AG04449 (cell line): ENCODE measurements at regions not wholly inside any gene's neighbourhood (a gene's known extent, or its start where the extent isn't known, plus 50 kb on each side); places are given as distances from the start of the nearest gene placed in this dataset.
"Not testable (repeated sequence)": the region's sequence is repeated elsewhere in the genome, so short reads cannot be mapped to it uniquely, and the experiment has no call there.

Experiments used
- CTCF ChIA-PET: fragments of 350-600 bp; formaldehyde crosslinking; extraction: SDS; loops from one replicate; lab custom pipeline; 2021; ENCODE audit warnings: antibody characterized with exemption; lab: Yijun Ruan, JAX
- POLR2A ChIA-PET: fragments of 400-600, 350-600 bp; formaldehyde crosslinking; extraction: SDS; loops from one replicate; lab custom pipeline; 2020; ENCODE audit warnings: antibody characterized with exemption, inconsistent platforms; lab: Yijun Ruan, JAX
- DNase-seq: peaks from one replicate; pipeline ENCODE4 v3.0.0-alpha.2; 2010; ENCODE audit warnings: low read depth, low spot score
- H3K4me3 ChIP-seq: 2 replicates; pipeline ENCODE4 v1.5.1; 2011; ENCODE audit warnings: low read depth, mild to moderate bottlenecking, control low read depth, low read length
- CTCF ChIP-seq: IDR thresholded peaks from one replicate; pipeline ENCODE4 v1.5.1; 2011; ENCODE audit warnings: mild to moderate bottlenecking, moderate library complexity, low read length, control low read depth, inconsistent platforms; ENCODE audit not compliant: insufficient read depth; ENCODE audit errors: missing control alignments

- POLR2A ChIA-PET, result no interaction called here
- CTCF ChIA-PET, result no interaction called here
- DNase-seq, result no peak
- no peak for TF ChIP-seq CTCF
- no peak overlapping the region for H3K4me3 ChIP-seq
These were observed 670.0 kb upstream of the NOVA1 start for GRCh38 chr14:27267876-27268275.

DNA sequence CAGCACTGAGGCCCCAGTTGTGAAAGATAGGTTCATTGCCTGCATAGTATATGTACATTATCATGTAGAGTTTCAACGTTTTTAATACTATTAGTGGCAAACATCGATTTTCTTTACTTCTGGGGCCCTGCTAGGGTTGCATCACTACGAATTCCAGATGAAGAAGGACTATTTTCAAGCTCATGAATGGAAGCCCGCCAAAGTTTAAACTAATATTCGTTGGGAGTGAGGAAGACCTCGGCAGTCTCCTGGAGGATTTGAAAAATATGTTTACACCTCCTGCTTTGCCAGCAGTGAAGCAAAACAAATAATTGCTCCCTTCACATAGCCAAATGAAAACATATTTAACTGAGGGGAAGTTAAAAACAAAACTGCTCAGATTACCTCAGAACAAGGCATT, 672.9 kb upstream of the NOVA1 start:
- DNase-seq, result no peak
- POLR2A ChIA-PET, result no interaction called here
- H3K4me3 ChIP-seq, result no peak overlapping the region
- CTCF ChIA-PET, result no interaction called here
- TF ChIP-seq CTCF, result no peak

DNA sequence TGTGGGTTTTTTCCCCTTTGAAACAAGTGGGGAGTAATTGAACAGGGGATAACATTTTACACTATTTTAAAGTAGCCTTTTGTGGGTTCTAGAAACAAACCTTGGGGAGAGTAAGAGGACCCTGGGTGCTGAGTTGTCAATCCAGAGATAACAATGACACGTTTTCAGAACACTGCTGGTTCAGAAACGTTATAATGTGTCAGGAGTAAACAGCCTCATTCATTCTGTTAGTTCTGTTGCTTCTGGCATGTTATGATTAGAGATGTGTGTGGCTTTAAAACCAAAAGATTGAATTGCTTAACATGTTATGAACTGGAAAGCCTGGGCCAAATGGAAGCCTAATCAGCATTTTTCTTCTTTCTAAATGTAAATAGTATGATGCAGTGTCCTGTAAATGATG, 680.5 kb upstream of the NOVA1 start:
- ChIA-PET POLR2A (no interaction called here), CTCF (no interaction called here)
- DNase-seq, result no peak
- no peak for TF ChIP-seq CTCF
- no peak overlapping the region for H3K4me3 ChIP-seq

DNA sequence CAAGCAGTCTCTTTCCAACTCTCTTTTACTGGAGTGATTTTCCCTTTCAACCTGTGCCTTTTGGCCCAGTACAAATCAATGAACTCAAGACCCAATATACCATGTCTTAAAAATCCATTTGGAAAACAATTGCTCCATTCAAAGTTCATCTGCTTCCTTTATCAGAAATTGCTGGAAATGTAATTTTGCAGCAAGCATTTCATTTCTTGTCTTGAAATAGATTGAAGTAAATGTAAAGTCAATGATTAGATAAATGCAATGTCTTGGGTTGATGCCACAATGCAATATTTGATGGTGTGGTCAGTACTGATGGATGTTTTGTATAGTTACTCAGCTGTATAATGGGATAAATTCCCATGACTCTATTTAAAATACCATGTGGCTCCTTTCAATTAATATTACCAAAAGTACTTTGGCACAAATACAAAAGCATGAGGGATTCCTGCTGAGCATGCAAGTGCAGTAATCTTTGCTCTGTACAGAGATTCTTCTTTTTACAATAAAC, 707.7 kb upstream of the NOVA1 start:
- no peak for DNase-seq
- H3K4me3 ChIP-seq, result no peak overlapping the region
- ChIA-PET POLR2A (no interaction called here), CTCF (no interaction called here)
- no peak for TF ChIP-seq CTCF

- POLR2A ChIA-PET, CTCF ChIA-PET, DNase-seq, H3K4me3 ChIP-seq: not testable (repeated sequence)
These were observed 714.9 kb upstream of the NOVA1 start for GRCh38 chr14:27312730-27313129.

DNA sequence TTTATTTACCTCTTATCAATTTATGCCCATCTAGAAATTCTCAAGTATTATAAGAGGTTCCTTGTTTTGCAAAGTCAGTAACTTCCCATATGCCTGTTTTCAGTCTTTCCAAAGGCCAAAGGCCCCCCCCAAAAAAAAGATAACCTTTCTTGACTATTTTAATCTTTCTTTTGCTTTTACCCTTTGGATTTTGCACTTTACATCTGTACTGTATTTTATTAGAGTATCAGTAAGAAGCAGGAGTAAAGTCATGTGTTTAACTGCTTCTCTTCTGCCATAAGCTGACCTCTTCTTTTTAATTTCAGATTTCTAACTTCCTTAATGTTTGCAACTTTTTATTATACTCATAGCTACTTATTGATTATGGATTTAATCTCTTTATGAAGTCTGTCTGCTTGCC, 716.4 kb upstream of the NOVA1 start:
- ChIA-PET POLR2A (no interaction called here), CTCF (no interaction called here)

More for the DNA sequence above, 716.4 kb upstream of the NOVA1 start:
- DNase-seq, result no peak
- H3K4me3 ChIP-seq, result no peak overlapping the region
- no peak for TF ChIP-seq CTCF
